ENCODE measurements at regions not wholly inside any gene's neighbourhood (a gene's known extent, or its start where the extent isn't known, plus 50 kb on each side); places are given as distances from the start of the nearest gene placed in this dataset.

GRCh38 chr10:109588259-109588658 is 335.1 kb downstream of the XPNPEP1 start:
- TF ChIP-seq CTCF (IDR thresholded peaks at IDR 0.05): no peak

GRCh38 chr10:109587366-109587765 is 335.9 kb downstream of the XPNPEP1 start:
- no peak for TF ChIP-seq CTCF (IDR thresholded peaks at IDR 0.05)

GRCh38 chr10:109556399-109556798 is 366.9 kb downstream of the XPNPEP1 start:
- no peak for TF ChIP-seq CTCF (IDR thresholded peaks at IDR 0.05)

- TF ChIP-seq CTCF (IDR thresholded peaks at IDR 0.05): no peak
Observed at GRCh38 chr10:109534193-109534592, 389.1 kb downstream of the XPNPEP1 start.

GRCh38 chr10:109529258-109529657 is 394.1 kb downstream of the XPNPEP1 start:
- TF ChIP-seq CTCF (IDR thresholded peaks at IDR 0.05): no peak

- TF ChIP-seq CTCF (IDR thresholded peaks at IDR 0.05): no peak
Observed at GRCh38 chr10:109517748-109518147, 405.6 kb downstream of the XPNPEP1 start.

- TF ChIP-seq CTCF (IDR thresholded peaks at IDR 0.05): no peak
Observed at GRCh38 chr10:109504401-109504800, 418.9 kb downstream of the XPNPEP1 start.

GRCh38 chr10:109487691-109488090 is 435.6 kb downstream of the XPNPEP1 start:
- TF ChIP-seq CTCF (IDR thresholded peaks at IDR 0.05): no peak
